Stimulated activated CD4-positive, alpha-beta T cell treated with anti-CD3 and anti-CD28 coated beads, Interleukin-15, amount 100 ng/mL, for 1 hour (primary cell): ENCODE measurements at regions not wholly inside any gene's neighbourhood (a gene's known extent, or its start where the extent isn't known, plus 50 kb on each side); places are given as distances from the start of the nearest gene placed in this dataset.
"Not testable (repeated sequence)": the region's sequence is repeated elsewhere in the genome, so short reads cannot be mapped to it uniquely, and the experiment has no call there.

Experiments
- DNase-seq, 2 donors: peaks; one replicate each; pipeline ENCODE4 v3.0.0-alpha.2; 2020; ENCODE audit warnings: low read depth in 1 of 2, low spot score in 1 of 2

GRCh38 chr1:610538-610937 is 75.9 kb downstream of the OR4F16 start:
- DNase-seq = not testable (repeated sequence)

GRCh38 chr1:609161-609560 is 77.3 kb downstream of the OR4F16 start:
- DNase-seq = not testable (repeated sequence)

DNA sequence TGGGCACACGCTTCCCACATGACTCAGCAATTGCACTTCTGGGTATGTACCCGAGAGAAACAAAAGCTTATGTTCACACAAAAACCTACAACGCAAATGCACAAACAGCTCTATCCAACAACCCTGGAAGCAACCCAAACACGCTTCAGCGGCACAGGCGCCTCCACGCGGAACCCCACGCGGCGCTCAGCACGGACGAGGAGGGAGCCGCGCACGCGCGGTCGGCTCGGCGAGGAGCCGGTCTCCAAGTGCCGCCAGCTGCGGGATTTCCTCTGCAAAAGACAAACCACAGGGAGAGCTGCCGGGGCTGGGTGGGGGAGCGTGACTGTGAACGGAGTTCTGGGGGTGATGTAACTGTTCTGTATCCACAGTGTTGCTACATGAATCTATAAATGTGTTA is 81.2 kb downstream of the OR4F16 start:
- not testable (repeated sequence) for DNase-seq

DNA sequence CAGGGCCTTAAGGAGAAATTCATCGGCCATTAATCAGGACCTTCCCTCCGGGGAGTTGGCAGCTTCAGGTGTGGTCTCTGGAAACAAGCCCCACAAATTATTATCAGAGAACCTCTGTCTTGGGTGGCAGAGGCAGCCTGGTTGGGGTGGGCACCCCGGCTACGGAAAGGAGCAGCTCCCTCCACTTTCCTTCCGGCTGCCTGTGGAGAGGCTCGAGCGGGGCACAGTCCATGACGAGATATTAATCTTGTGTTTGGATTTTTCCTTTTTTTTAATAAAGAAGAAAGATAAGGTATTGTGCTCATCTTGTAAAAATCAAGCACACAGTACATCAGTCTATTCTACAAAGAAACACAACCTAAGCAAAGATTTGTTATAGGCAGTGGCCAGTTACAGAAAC is 98.2 kb downstream of the OR4F16 start:
- DNase-seq = not testable (repeated sequence)

- peak; percentile 31 to 46 for DNase-seq
Observed at GRCh38 chr1:585992-586391, 100.5 kb downstream of the OR4F16 start.
